H9 (cell line): ENCODE measurements at regions not wholly inside any gene's neighbourhood (a gene's known extent, or its start where the extent isn't known, plus 50 kb on each side); places are given as distances from the start of the nearest gene placed in this dataset.

ENCODE experiments used
- DNase-seq: peaks from one replicate; pipeline ENCODE4 v3.0.0-alpha.2; 2017
- H2AFZ ChIP-seq: one replicate; pipeline ENCODE4 v1.6.1; 2013; ENCODE audit warnings: mild to moderate bottlenecking, low read length, control low read depth, moderate library complexity
- H2AK5ac ChIP-seq: 2 replicates; pipeline ENCODE4 v1.6.1; 2013; ENCODE audit warnings: low read length, control low read depth, mixed read lengths; ENCODE audit not compliant: insufficient read length
- H2BK120ac ChIP-seq: one replicate; pipeline ENCODE4 v1.6.1; 2013; ENCODE audit warnings: low read depth, mild to moderate bottlenecking, low read length, control low read depth, inconsistent platforms; ENCODE audit not compliant: poor library complexity, severe bottlenecking
- H2BK12ac ChIP-seq: 2 replicates; pipeline ENCODE4 v1.6.1; 2013; ENCODE audit warnings: low read length, control low read depth, mixed read lengths, low read depth; ENCODE audit not compliant: insufficient read length
- H2BK15ac ChIP-seq: 2 replicates; pipeline ENCODE4 v1.6.1; 2013; ENCODE audit warnings: low read depth, low read length, control low read depth
- H2BK20ac ChIP-seq: one replicate; pipeline ENCODE4 v1.6.1; 2013; ENCODE audit warnings: low read depth, mild to moderate bottlenecking, low read length, control low read depth, inconsistent platforms; ENCODE audit not compliant: poor library complexity, severe bottlenecking
- H2BK5ac ChIP-seq: 2 replicates; pipeline ENCODE4 v1.6.1; 2013; ENCODE audit warnings: low read length, control low read depth, mixed read lengths; ENCODE audit not compliant: insufficient read length
- H3K14ac ChIP-seq: 2 replicates; pipeline ENCODE4 v1.6.1; 2013; ENCODE audit warnings: low read length, control low read depth; ENCODE audit not compliant: insufficient read depth
- H3K18ac ChIP-seq: 2 replicates; pipeline ENCODE4 v1.6.1; 2013; ENCODE audit warnings: low read depth, mild to moderate bottlenecking, mixed read lengths, low read length, control low read depth; ENCODE audit not compliant: insufficient read length
- H3K23ac ChIP-seq: 2 replicates; pipeline ENCODE4 v1.6.1; 2013; ENCODE audit warnings: low read length, control low read depth, mixed read lengths, low read depth; ENCODE audit not compliant: insufficient read length
- H3K23me2 ChIP-seq: 2 replicates; pipeline ENCODE4 v1.6.1; 2013; ENCODE audit warnings: low read depth, mild to moderate bottlenecking, mixed read lengths, low read length, control low read depth; ENCODE audit not compliant: insufficient read length, poor library complexity, severe bottlenecking
- H3K27ac ChIP-seq: 2 replicates; pipeline ENCODE4 v1.5.1; 2013; ENCODE audit warnings: low read length, control low read depth, mixed read lengths, low read depth; ENCODE audit not compliant: insufficient read length
- H3K27me3 ChIP-seq: 2 replicates; pipeline ENCODE4 v1.6.1; 2013; ENCODE audit warnings: low read length, control low read depth, inconsistent platforms; ENCODE audit not compliant: insufficient read depth
- H3K4ac ChIP-seq: 2 replicates; pipeline ENCODE4 v1.6.1; 2013; ENCODE audit warnings: low read depth, mild to moderate bottlenecking, control low read depth, inconsistent platforms, low read length, moderate library complexity
- H3K4me1 ChIP-seq: 2 replicates; pipeline ENCODE4 v1.6.1; 2013; ENCODE audit warnings: low read length, control low read depth, inconsistent platforms; ENCODE audit not compliant: insufficient read depth
- H3K4me2 ChIP-seq: 2 replicates; pipeline ENCODE4 v1.6.1; 2013; ENCODE audit warnings: low read length, control low read depth, mixed read lengths; ENCODE audit not compliant: insufficient read length, insufficient read depth
- H3K56ac ChIP-seq: 2 replicates; pipeline ENCODE4 v1.6.1; 2013; ENCODE audit warnings: low read depth, mild to moderate bottlenecking, mixed read lengths, low read length, control low read depth; ENCODE audit not compliant: insufficient read length
- H3K79me1 ChIP-seq: 2 replicates; pipeline ENCODE4 v1.6.1; 2013; ENCODE audit warnings: low read depth, mild to moderate bottlenecking, moderate library complexity, low read length, control low read depth, inconsistent platforms; ENCODE audit not compliant: insufficient read depth, poor library complexity, severe bottlenecking
- H3K79me2 ChIP-seq: 2 replicates; pipeline ENCODE4 v1.6.1; 2013; ENCODE audit warnings: low read length, control low read depth, inconsistent platforms; ENCODE audit not compliant: insufficient read depth
- H3K9ac ChIP-seq: 2 replicates; pipeline ENCODE4 v1.6.1; 2013; ENCODE audit warnings: low read length, control low read depth, mixed read lengths; ENCODE audit not compliant: insufficient read length; ENCODE audit errors: extremely low read depth
- H3K9me3 ChIP-seq: one replicate; pipeline ENCODE4 v1.6.1; 2013; ENCODE audit warnings: low read depth, low read length, inconsistent platforms; ENCODE audit not compliant: control insufficient read depth
- H3T11ph ChIP-seq: one replicate; pipeline ENCODE4 v1.6.1; 2013; ENCODE audit warnings: mild to moderate bottlenecking, low read length, control low read depth, inconsistent platforms
- H4K20me1 ChIP-seq: one replicate; pipeline ENCODE4 v1.6.1; 2013; ENCODE audit not compliant: control insufficient read depth, insufficient read length, insufficient read depth
- H4K5ac ChIP-seq: 2 replicates; pipeline ENCODE4 v1.6.1; 2013; ENCODE audit warnings: low read depth, mild to moderate bottlenecking, mixed read lengths, low read length, control low read depth; ENCODE audit not compliant: insufficient read length
- H4K8ac ChIP-seq: replicated peaks from 2 replicates; pipeline ENCODE4 v1.6.1; 2013; ENCODE audit warnings: low read length, control low read depth, mixed read lengths, low read depth; ENCODE audit not compliant: insufficient read length
- H4K91ac ChIP-seq: 2 replicates; pipeline ENCODE4 v1.6.1; 2013; ENCODE audit warnings: low read depth, mild to moderate bottlenecking, moderate library complexity, mixed read lengths, low read length, control low read depth; ENCODE audit not compliant: insufficient read length
- H3K27ac Mint-ChIP-seq, 3 experiments: 2 replicates in 2 of 3; 3 replicates in 1 of 3; pipeline ENCODE4 v1.8.0; 2020 to 2021; ENCODE audit warnings: mixed read lengths in 3 of 3, mild to moderate bottlenecking in 1 of 3, moderate library complexity in 1 of 3
- H3K27me3 Mint-ChIP-seq: 2 replicates; pipeline ENCODE4 v1.8.0; 2021; ENCODE audit warnings: low read depth, mild to moderate bottlenecking, moderate library complexity, mixed read lengths
- H3K36me3 Mint-ChIP-seq, 3 experiments: 2 replicates in 2 of 3; 3 replicates in 1 of 3; pipeline ENCODE4 v1.8.0; 2020 to 2021; ENCODE audit warnings: low read depth in 3 of 3, mixed read lengths in 3 of 3; ENCODE audit not compliant: insufficient read depth in 1 of 3
- H3K4me1 Mint-ChIP-seq, 2 experiments: 2 replicates each; pipeline ENCODE4 v1.8.0; 2020; ENCODE audit warnings: mixed read lengths in 2 of 2
- H3K4me3 Mint-ChIP-seq, 2 experiments: 2 replicates in 1 of 2; 3 replicates in 1 of 2; pipeline ENCODE4 v1.8.0; 2020 to 2021; ENCODE audit warnings: mild to moderate bottlenecking in 2 of 2, mixed read lengths in 2 of 2, moderate library complexity in 1 of 2
- H3K9me3 Mint-ChIP-seq, 2 experiments: 2 replicates in 1 of 2; 3 replicates in 1 of 2; pipeline ENCODE4 v1.8.0; 2020; ENCODE audit warnings: mild to moderate bottlenecking in 2 of 2, mixed read lengths in 2 of 2, moderate library complexity in 1 of 2
- WGBS: extraction: QIAGEN DNeasy Blood & Tissue Kit; methylation state at CpG from one replicate; pipeline ENCODE4 v1.1.7; 2013; ENCODE audit warnings: missing lambda C conversion rate, low lambda C conversion rate, mixed read lengths; ENCODE audit not compliant: insufficient read length; ENCODE audit errors: extremely low coverage; 5-methylcytosine and 5-hydroxymethylcytosine counted together
- TF ChIP-seq, protein P1 (sequence below): fragments of 200-600 bp; sonication (generic); conservative IDR thresholded peaks from 3 replicates; pipeline ENCODE4 v1.8.0; 2021; ENCODE audit warnings: antibody characterized with exemption, mild to moderate bottlenecking

DNA sequence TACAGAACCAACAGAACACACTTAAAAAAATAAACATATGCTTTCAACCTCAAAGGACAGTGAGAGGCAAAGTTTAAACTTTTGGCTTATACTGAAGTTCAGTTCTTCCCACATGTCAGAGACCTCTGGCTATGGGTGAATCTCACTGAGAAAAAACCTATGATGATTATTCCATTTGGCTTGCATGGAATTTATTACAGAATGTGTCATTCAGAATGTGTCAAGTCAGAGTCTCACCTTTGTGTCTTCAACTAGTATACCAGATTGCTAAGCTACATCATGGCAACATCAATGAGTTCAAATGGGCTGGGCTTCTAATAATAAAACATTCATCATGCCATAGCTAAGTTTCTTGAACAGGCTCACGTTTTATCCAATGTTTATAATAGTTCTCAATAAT is 987.0 kb downstream of the NTRK3 start:
- H2BK120ac ChIP-seq = no peak overlapping the region
- H2BK20ac ChIP-seq = no peak overlapping the region
- H3K79me1 ChIP-seq = no peaks in the 10 kb centered on the region
- H2BK15ac ChIP-seq = no peak overlapping the region
- Mint-ChIP-seq H3K9me3 (peaks cover 12 to 14% of the 10 kb centered on the region in 2 experiments; a peak in 4 of 5 replicates), H3K36me3 (peaks cover 0 to 11% (median 6%) of the 10 kb centered on the region in 3 experiments; a peak in 5 of 7 replicates), H3K4me3 (no peak overlapping the region), H3K27ac (no peak overlapping the region), H3K4me1 (peaks cover 7 to 11% of the 10 kb centered on the region in 2 experiments), H3K27me3 (no peaks in the 10 kb centered on the region)
- TF ChIP-seq, protein P1, sequence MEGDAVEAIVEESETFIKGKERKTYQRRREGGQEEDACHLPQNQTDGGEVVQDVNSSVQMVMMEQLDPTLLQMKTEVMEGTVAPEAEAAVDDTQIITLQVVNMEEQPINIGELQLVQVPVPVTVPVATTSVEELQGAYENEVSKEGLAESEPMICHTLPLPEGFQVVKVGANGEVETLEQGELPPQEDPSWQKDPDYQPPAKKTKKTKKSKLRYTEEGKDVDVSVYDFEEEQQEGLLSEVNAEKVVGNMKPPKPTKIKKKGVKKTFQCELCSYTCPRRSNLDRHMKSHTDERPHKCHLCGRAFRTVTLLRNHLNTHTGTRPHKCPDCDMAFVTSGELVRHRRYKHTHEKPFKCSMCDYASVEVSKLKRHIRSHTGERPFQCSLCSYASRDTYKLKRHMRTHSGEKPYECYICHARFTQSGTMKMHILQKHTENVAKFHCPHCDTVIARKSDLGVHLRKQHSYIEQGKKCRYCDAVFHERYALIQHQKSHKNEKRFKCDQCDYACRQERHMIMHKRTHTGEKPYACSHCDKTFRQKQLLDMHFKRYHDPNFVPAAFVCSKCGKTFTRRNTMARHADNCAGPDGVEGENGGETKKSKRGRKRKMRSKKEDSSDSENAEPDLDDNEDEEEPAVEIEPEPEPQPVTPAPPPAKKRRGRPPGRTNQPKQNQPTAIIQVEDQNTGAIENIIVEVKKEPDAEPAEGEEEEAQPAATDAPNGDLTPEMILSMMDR = no peak
- no peak overlapping the region for H3K4ac ChIP-seq
- H3K4me1 ChIP-seq = no peaks in the 10 kb centered on the region
- H2AFZ ChIP-seq = no peak overlapping the region
- H3K23me2 ChIP-seq = no peaks in the 10 kb centered on the region
- no peak overlapping the region for H3K14ac ChIP-seq
- no peak overlapping the region for H4K91ac ChIP-seq
- no peak overlapping the region for H2AK5ac ChIP-seq
- DNase-seq = no peak
- no peak overlapping the region for H3K23ac ChIP-seq
- H4K8ac ChIP-seq = no peak overlapping the region
- H3K9ac ChIP-seq = no peak overlapping the region
- no peaks in the 10 kb centered on the region for H3K9me3 ChIP-seq
- no peak overlapping the region for H3K4me2 ChIP-seq
- H4K20me1 ChIP-seq = no peaks in the 10 kb centered on the region
- H4K5ac ChIP-seq = no peak overlapping the region
- no peaks in the 10 kb centered on the region for H3K27me3 ChIP-seq
- H2BK12ac ChIP-seq = no peak overlapping the region
- no peaks in the 10 kb centered on the region for H3K79me2 ChIP-seq
- no CpG with 5 or more reads among the region's 1 CpG for WGBS
- H2BK5ac ChIP-seq = no peak overlapping the region
- no peak overlapping the region for H3K18ac ChIP-seq
- H3T11ph ChIP-seq = no peak overlapping the region
- no peak overlapping the region for H3K27ac ChIP-seq
- H3K56ac ChIP-seq = no peak overlapping the region
